ENCODE measurements at regions not wholly inside any gene's neighbourhood (a gene's known extent, or its start where the extent isn't known, plus 50 kb on each side); places are given as distances from the start of the nearest gene placed in this dataset.
A peak's percentile ranks its signal among the peaks of the same experiment; 100 is the strongest.

DNA sequence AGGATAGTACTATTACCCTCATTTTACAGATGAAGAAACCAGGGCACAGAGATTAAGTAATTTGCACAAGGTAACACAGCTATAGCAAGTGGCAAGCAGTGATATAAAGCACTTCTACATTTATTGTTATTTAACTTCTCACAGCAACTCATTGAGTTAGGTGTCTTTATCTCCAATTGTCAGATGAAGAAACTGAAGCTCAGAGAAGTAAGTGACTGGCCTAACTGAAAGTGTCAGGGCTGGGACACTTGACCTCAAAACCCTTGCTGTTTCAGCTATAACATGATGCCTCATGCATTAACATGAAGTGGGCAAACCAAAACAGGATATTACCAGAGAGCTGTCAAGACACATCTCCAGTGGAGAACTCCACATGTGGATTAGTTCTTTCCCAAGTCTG, 65.8 kb upstream of the LEKR1 start:
- H3K27me3 ChIP-seq = no peaks in the 10 kb centered on the region
- peaks cover 35% of the 10 kb centered on the region for H3K4me1 ChIP-seq
- peak in 1 of 2 experiments; percentile 12 for DNase-seq
- H3K9me3 ChIP-seq (replicated peaks) = no peaks in the 10 kb centered on the region
- no peak overlapping the region; the same call in 1 of the 2 replicates for H3K27ac ChIP-seq
- no peak overlapping the region for H3K4me3 ChIP-seq
- H3K36me3 ChIP-seq = no peaks in the 10 kb centered on the region

DNA sequence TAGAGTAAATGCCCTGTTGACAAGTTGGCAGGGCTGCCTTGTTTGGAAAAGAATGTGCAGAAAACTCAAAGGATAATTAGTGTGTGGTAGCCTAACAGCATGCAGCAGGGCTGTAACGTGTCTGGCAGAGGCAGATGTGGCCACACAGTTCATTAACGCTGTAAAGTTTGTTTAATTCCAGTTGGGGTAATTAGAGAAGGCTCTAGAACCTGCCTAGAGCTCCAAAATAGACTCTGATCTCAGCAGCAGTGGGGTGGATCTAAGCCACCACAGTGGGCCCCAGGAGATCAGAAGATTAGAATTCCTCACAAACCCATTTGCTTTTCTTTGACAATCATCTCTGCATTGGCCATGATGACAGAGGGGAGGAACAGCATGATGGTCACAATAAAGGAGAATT, 65.1 kb upstream of the LEKR1 start:
- Histone ChIP-seq H3K4me1 (peaks cover 35% of the 10 kb centered on the region), H3K27ac (peak overlapping the region; percentile 19; the same call in 1 of the 2 replicates), H3K36me3 (no peaks in the 10 kb centered on the region), H3K27me3 (no peaks in the 10 kb centered on the region), H3K9me3 (replicated peaks) (no peaks in the 10 kb centered on the region), H3K4me3 (no peak overlapping the region)
- peak; percentile 61 to 79 for DNase-seq

DNA sequence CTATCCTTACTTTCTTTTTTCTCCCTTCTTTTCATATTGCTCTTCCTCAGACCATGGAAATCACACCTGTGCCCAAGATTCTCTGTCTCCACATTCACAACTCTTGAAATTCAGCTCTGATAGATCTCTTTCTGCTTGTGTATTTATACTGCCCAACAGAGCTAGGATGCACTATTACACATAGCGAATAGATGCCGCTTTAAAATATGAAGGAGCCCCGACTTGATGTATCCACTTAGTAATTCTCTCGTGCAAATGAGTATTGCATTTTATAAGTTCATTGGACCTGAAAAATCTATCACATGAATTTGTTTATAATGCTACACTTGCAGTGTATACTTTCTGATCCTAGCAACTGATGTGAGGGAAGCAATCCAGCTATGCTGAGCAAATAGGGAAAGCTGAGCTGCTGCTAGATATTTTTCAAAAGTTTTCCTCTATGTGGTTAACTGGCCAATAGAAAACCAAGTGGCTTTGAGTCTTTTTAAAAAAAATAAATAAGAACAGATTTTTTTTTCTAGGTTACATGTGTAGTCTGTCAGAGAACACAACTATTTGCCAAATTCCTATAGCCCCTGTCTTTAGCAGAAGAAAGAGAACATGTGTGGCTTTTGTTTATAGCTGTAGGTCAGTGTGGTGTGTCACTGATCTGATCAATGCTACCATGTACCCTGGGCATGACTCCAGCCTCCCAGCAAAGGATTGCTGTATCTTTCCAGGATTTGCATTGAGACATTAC, 64.3 kb upstream of the LEKR1 start:
- Histone ChIP-seq H3K27me3 (no peaks in the 10 kb centered on the region), H3K4me1 (peaks cover 35% of the 10 kb centered on the region), H3K27ac (peak overlapping the region; percentile 42), H3K4me3 (no peak overlapping the region), H3K36me3 (no peaks in the 10 kb centered on the region), H3K9me3 (replicated peaks) (no peaks in the 10 kb centered on the region)
- peak in 1 of 2 experiments; percentile 8 for DNase-seq

DNA sequence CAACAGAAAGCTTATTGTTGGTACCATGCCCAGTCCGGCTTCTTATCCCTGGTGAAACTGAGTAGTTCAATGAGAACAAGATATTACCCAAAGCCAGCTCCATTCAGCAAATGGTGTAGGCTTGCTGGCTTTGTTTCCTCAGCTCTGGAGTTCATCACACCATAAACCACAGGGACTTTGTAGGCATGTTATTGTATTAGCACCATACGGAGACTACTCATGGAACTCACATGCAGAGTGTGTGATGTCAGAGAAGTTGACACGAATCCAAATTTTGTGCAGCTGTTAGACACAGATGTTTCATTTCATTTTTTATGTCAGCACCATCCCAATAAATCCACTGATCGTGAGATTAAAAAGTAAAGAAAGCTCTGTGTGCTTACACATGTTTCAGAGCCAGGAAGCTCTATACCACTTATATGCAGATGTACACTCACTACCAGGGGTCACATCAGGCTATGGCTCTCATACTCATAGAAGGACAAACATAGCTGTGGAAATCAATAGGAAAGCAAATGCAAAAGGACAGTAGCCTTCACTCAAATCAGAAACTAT, 63.4 kb upstream of the LEKR1 start:
- H3K36me3 ChIP-seq = no peaks in the 10 kb centered on the region
- no peaks in the 10 kb centered on the region for H3K9me3 ChIP-seq (replicated peaks)
- H3K27me3 ChIP-seq = no peaks in the 10 kb centered on the region
- peak; percentile 66 to 89 for DNase-seq
- H3K27ac ChIP-seq = peak overlapping the region; percentile 42
- no peak overlapping the region for H3K4me3 ChIP-seq
- H3K4me1 ChIP-seq = peaks cover 35% of the 10 kb centered on the region

DNA sequence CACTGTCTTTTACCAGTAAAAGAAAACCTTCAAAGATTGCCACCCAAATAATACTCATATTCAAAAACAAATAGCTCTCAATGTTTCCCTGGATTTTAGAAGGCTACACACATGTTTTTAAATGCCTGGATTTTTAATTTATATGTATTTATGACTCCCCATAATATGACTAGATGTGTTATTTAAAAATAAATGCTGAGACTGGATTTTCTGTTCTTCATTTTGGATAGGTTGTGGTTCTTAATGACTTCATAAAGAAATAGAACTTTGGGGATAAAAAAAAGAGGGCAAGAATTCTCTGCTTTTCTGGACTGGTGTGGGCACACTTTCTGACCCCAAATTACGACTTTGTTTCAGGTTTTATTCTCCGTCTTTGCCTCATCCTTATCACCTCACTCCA, 62.8 kb upstream of the LEKR1 start:
- no peaks in the 10 kb centered on the region for H3K36me3 ChIP-seq
- H3K27ac ChIP-seq = peak overlapping the region; percentile 42
- peaks cover 35% of the 10 kb centered on the region for H3K4me1 ChIP-seq
- no peaks in the 10 kb centered on the region for H3K27me3 ChIP-seq
- DNase-seq = no peak
- no peak overlapping the region for H3K4me3 ChIP-seq
- H3K9me3 ChIP-seq (replicated peaks) = no peaks in the 10 kb centered on the region

DNA sequence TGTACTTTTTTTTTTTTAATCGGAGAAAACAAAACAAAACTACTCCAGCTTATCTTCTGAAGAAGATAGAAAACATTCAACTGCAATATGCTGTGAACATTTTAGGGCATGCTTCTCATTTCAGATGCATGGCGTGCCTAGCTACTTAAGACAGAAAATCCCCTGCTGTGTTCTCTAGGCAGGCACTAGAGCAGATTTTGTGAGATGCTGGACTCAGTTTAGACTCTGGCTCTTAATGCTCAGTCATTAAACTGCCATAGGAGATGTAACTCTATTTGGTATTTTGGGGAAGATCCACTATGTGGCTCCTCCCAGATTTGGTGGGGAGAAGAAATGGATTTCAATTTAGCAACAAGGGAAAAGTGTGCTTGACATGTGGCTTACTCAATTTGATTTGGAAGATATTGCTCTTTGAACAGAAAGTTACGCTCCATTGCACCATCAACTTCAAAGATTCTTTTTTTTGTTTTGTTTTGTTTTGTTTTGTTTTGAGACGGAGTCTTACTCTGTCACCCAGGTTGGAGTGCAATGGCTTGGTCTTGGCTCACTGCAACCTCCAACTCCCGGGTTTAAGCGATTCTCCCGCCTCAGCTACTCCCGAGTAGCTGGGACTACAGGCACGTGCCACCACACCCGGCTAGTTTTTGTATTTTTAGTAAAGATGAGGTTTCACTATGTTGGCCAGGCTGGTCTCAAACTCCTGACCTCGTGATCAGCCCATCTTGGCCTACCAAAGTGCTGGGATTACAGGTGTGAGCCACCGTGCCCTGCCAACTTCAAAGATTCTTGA, 62.0 kb upstream of the LEKR1 start:
- Histone ChIP-seq H3K4me1 (peaks cover 35% of the 10 kb centered on the region), H3K9me3 (replicated peaks) (no peaks in the 10 kb centered on the region), H3K27me3 (no peaks in the 10 kb centered on the region), H3K27ac (no peak overlapping the region), H3K36me3 (no peaks in the 10 kb centered on the region), H3K4me3 (no peak overlapping the region)
- DNase-seq = no peak

DNA sequence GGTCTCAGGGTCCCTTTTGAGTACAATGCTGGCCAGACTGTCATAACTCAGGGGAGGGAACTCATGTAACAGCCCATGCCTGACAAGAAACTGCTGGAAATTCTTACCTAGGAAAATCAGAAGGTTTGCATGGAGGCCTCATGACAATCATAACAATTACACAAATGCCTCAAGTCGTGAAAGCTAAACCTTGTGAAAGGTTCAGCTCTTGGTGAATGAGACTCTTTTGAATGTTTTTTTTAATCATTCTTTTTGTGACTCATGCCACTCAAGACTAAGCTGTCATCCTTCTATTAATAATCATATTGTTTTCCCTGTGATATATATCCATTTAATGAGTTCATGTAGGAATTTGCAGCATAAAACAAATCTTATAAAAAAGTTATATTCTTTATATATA, 61.4 kb upstream of the LEKR1 start:
- H3K9me3 ChIP-seq (replicated peaks) = no peaks in the 10 kb centered on the region
- DNase-seq = no peak
- peaks cover 35% of the 10 kb centered on the region for H3K4me1 ChIP-seq
- H3K36me3 ChIP-seq = no peaks in the 10 kb centered on the region
- H3K27me3 ChIP-seq = no peaks in the 10 kb centered on the region
- H3K27ac ChIP-seq = no peak overlapping the region
- H3K4me3 ChIP-seq = no peak overlapping the region

DNA sequence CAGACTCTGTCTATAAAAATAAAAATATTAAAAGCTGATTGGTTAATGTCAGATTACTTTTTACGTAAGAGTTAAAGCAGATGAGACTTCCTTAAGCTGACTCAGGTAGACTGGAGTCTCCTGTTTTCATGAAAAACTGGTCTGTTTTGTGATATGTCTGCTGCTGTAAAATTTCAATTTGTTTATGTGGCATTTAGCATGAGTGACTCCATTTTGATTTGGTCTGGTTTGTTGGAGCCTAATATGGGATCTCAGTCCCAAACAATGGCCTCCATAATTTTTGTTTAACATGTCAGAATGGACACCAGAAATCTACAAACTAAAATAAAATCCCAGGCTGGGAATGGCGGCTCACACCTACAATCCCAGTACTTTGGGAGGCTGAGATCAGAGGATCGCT, 57.8 kb upstream of the LEKR1 start:
- Histone ChIP-seq H3K4me3 (no peak overlapping the region), H3K27ac (no peak overlapping the region), H3K9me3 (replicated peaks) (no peaks in the 10 kb centered on the region), H3K27me3 (no peaks in the 10 kb centered on the region), H3K36me3 (no peaks in the 10 kb centered on the region), H3K4me1 (peaks cover 3% of the 10 kb centered on the region)
- DNase-seq = no peak

DNA sequence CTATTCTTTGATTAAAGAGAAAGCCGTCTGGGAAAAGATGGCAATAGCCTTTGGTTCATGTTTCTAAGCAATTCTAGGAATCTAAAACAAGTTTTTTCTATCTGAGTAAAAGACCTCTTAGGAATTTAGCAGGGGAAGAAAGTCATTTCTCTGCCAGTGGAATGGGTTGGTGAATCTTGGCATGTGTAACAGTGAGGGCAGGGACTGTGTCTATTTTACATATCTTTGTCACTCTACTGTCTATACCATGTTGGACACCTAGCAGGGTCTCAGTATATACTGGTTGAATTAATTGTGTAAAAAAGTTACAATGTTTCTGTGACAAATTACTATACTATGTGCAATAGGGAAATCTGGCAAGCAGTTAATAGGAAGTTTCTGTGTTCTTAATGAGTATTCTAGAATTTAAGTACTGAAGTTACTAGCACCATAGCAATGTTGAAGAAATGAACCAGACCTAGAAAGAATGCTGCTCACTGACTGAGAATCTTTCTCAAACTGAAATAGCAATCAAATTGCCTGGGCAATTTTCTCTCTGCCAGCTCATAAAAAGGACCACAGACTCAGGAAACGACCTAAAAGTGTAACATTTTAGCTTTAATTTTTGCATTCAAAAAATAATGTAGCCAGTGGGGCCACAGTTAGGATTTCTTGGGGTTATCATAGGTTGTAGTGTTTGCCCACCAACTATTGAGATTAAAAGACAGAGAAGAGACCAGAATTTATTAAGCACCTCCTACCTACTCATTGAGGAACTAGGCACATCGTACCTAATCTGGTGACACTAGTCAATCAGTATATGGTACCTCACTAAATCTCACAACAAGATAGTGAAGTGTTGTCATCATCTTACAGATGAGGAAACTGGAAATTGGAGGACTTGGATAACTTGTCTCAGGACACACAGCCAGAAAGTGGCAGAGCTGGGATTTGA, 56.2 kb upstream of the LEKR1 start:
- Histone ChIP-seq H3K4me3 (no peak overlapping the region), H3K36me3 (no peaks in the 10 kb centered on the region), H3K4me1 (no peaks in the 10 kb centered on the region), H3K27me3 (no peaks in the 10 kb centered on the region), H3K27ac (no peak overlapping the region), H3K9me3 (replicated peaks) (no peaks in the 10 kb centered on the region)
- no peak for DNase-seq

DNA sequence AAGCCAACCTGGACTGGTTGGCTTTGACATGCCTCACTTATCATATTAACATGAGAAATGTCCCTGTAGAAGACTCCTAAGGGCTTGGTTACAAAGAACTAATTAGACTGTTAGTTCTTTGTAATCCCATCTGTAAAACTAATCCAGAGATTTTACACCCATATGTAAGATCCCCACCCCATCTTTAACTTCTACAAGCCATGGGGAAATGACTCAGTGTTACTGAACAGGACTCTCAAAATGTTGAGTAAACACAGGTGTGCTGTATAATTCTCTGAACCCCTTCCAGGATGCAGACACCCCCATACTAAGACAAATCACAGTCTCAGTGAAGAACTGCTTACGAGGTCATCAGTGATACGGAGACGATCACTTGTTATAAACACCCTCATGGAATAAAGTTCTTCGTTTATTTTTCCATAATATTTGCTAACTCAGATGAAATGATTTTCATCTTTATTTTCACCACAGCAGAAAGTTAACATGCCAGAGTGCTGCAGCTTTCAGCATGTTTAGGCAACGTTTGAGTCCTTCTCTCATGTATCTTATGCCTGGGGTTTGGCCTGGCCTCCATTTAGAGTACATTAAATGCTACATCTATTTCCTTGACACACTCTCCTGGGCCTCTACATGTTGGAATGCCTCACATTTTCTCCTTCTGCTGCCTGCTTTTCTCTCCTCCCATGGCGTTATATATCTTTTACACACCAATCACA, 55.3 kb upstream of the LEKR1 start:
- Histone ChIP-seq H3K4me1 (no peaks in the 10 kb centered on the region), H3K27me3 (no peaks in the 10 kb centered on the region), H3K4me3 (no peak overlapping the region), H3K27ac (no peak overlapping the region), H3K9me3 (replicated peaks) (no peaks in the 10 kb centered on the region), H3K36me3 (no peaks in the 10 kb centered on the region)
- DNase-seq = no peak

DNA sequence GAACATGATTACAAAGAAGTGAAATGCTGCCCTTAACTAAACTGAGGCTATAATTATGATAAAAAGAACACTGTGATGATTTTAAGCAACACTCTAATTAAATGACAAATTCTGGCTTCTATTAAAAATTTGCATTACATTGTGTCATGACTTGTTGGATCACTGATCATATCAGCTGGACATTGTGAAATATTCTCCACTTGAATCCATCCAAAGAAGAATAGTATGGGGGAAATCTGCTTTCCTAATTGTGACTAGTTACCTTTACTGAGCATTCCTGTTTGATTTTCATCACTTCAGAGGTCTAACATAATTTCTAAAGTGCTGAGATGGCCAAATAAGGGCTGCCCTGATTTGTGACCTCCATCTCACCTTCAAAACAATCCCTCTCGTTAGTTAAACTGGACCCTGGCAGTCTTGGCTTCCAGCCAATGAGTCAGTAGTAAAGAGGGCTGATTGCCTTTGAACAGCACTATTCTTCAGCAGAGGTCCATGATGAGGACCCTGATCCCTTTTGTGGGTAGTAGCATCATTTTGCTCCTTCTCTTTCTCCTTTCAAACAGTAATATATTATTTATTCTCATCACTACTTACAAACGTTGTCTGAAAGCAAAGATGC, 53.5 kb upstream of the LEKR1 start:
- Histone ChIP-seq H3K4me3 (no peak overlapping the region), H3K27me3 (no peaks in the 10 kb centered on the region), H3K36me3 (no peaks in the 10 kb centered on the region), H3K27ac (no peak overlapping the region), H3K9me3 (replicated peaks) (no peaks in the 10 kb centered on the region), H3K4me1 (no peaks in the 10 kb centered on the region)
- DNase-seq = peak in 1 of 2 experiments; percentile 30

DNA sequence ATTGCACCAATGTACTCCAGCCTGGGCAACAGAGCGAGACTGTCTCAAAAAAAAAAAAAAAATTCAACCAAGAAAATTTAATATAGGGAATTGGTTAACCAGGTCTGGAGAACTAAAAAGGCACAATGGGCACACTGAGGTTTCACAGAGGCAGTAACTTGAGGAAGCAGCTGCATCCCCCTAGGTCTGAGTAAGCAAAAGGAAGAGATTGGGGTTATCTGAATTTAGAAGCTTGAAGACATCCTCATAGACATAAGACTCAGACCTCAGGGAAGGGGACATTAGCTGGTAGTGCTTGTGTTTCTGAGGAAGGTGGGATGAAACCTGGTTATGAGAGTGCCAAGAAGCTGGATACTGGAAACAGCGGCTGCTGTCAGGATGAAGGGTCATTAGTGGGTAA, 50.1 kb upstream of the LEKR1 start:
- Histone ChIP-seq H3K9me3 (replicated peaks) (no peaks in the 10 kb centered on the region), H3K4me1 (no peaks in the 10 kb centered on the region), H3K27ac (no peak overlapping the region), H3K27me3 (no peaks in the 10 kb centered on the region), H3K4me3 (no peak overlapping the region), H3K36me3 (no peaks in the 10 kb centered on the region)
- no peak for DNase-seq

All from SJCRH30 (cell line).